ENCODE measurements at regions not wholly inside any gene's neighbourhood (a gene's known extent, or its start where the extent isn't known, plus 50 kb on each side); places are given as distances from the start of the nearest gene placed in this dataset.

DNA sequence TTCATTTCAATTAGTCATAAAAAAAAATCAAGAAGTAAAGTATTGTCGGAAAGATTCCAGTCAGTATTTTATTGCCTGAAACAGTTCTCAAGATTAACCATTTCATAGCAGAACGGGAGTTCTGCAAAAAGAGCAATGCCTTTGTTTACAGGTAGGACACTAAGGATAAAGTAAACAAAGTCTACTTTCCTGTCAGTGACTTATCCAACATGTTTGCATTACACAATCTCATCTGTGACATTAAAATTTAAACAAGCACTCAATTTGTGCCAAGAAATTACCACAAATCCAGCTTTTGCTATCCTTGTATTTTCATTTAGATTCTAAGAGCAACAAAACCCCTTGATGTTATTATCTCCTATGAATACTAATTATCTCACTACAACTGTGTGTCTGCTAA is 306.5 kb upstream of the LDB2 start:
- TF ChIP-seq POLR2A (IDR thresholded peaks at IDR 0.05) = no peak
- TF ChIP-seq, protein P1, sequence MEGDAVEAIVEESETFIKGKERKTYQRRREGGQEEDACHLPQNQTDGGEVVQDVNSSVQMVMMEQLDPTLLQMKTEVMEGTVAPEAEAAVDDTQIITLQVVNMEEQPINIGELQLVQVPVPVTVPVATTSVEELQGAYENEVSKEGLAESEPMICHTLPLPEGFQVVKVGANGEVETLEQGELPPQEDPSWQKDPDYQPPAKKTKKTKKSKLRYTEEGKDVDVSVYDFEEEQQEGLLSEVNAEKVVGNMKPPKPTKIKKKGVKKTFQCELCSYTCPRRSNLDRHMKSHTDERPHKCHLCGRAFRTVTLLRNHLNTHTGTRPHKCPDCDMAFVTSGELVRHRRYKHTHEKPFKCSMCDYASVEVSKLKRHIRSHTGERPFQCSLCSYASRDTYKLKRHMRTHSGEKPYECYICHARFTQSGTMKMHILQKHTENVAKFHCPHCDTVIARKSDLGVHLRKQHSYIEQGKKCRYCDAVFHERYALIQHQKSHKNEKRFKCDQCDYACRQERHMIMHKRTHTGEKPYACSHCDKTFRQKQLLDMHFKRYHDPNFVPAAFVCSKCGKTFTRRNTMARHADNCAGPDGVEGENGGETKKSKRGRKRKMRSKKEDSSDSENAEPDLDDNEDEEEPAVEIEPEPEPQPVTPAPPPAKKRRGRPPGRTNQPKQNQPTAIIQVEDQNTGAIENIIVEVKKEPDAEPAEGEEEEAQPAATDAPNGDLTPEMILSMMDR (IDR thresholded peaks at IDR 0.05) = no peak
